Dendritic cell treated with granulocyte-macrophage colony-stimulating factor and Interleukin-4, amounts not matched to agents 40 ng/mL and 50 ng/mL, for 4 days (primary cell): ENCODE measurements at regions not wholly inside any gene's neighbourhood (a gene's known extent, or its start where the extent isn't known, plus 50 kb on each side); places are given as distances from the start of the nearest gene placed in this dataset.

Experiments used
- H3K27ac Mint-ChIP-seq: one replicate; pipeline ENCODE4 v1.8.0; 2022; ENCODE audit warnings: mild to moderate bottlenecking, mixed read lengths
- H3K27me3 Mint-ChIP-seq: one replicate; pipeline ENCODE4 v1.8.0; 2022; ENCODE audit warnings: mild to moderate bottlenecking, mixed read lengths
- H3K36me3 Mint-ChIP-seq: one replicate; pipeline ENCODE4 v1.8.0; 2022; ENCODE audit warnings: low read depth, mixed read lengths
- H3K4me1 Mint-ChIP-seq: one replicate; pipeline ENCODE4 v1.8.0; 2022; ENCODE audit warnings: low read depth, mixed read lengths
- H3K4me3 Mint-ChIP-seq: one replicate; pipeline ENCODE4 v1.8.0; 2022; ENCODE audit warnings: mild to moderate bottlenecking, moderate library complexity, mixed read lengths
- H3K9me3 Mint-ChIP-seq: one replicate; pipeline ENCODE4 v1.8.0; 2022; ENCODE audit warnings: mixed read lengths
- intact Hi-C: fragments of 100-400 bp; cut with micrococcal nuclease; formaldehyde crosslinking; loops from one replicate; pipeline ENCODE4 v1.15.0; 2022

DNA sequence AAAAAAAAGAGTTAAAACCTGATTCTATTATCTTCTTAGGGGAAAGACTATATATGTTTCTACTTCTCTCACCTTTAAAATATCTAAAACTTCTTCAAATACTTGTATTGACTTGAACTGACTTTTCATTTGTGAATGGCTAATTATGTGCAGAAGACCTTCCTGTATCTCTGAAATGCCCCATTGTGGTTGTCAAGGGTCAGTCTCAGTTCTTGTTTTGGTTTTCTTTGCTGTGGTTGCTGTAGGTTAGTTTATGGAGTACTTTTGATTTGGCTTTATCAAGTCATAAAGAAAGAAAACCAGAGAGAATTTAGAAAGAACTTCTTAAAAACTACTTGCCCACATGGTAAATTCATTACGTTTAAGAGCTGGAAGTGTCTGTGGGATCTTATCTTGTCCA is 345.3 kb upstream of the POU1F1 start:
- Mint-ChIP-seq H3K4me3 (no peak overlapping the region), H3K9me3 (peaks cover 5% of the 10 kb centered on the region), H3K27me3 (no peaks in the 10 kb centered on the region), H3K27ac (no peak overlapping the region), H3K36me3 (no peaks in the 10 kb centered on the region), H3K4me1 (no peaks in the 10 kb centered on the region)
- intact Hi-C loops = no loop called here

DNA sequence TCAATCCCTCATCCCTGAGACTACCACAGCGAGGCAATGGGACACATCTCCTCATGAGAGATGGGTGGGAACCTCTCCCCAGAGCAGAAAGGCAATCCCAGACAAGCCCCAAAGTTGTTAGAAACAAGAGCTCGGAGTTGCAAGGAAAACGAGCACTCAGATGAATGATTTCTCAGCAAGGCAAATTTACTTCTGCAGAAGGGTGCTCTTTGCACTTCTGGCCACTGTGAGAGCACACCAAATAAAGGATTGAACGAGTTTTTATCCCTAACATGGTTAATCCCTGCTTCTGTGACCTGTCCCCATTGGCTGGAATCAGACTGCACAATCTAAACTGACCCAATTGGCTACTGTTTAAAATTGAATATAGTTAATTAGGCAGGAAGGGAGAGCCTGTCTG is 339.1 kb upstream of the POU1F1 start:
- intact Hi-C loops = no loop called here
- peaks cover 51% of the 10 kb centered on the region for H3K9me3 Mint-ChIP-seq
- no peak overlapping the region for H3K27ac Mint-ChIP-seq

DNA sequence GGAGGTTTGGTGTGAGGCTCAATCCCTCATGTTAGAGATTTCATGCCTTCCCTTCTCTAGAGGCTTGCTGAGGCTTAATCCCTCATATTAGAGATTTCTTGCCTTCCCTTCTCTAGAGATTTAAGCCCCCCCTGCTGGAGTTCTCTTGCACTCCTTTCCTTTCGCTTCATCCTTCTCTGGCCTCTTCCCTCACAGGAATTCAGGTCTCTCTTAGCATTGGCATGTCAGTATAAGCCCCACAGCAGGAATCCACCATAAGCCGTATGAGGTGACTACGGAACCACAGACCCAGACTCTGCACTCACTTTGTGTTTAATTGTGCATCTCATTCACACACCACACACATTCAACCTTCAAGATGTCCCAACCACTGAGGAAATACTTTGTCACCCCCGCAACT is 338.6 kb upstream of the POU1F1 start:
- Mint-ChIP-seq H3K4me1 (no peaks in the 10 kb centered on the region), H3K36me3 (no peaks in the 10 kb centered on the region), H3K9me3 (peaks cover 51% of the 10 kb centered on the region), H3K27me3 (no peaks in the 10 kb centered on the region), H3K4me3 (no peak overlapping the region), H3K27ac (no peak overlapping the region)
- intact Hi-C loops = no loop called here

More for the DNA sequence above, 339.1 kb upstream of the POU1F1 start:
- Mint-ChIP-seq H3K4me1 (no peaks in the 10 kb centered on the region), H3K27me3 (no peaks in the 10 kb centered on the region), H3K36me3 (no peaks in the 10 kb centered on the region), H3K4me3 (no peak overlapping the region)

DNA sequence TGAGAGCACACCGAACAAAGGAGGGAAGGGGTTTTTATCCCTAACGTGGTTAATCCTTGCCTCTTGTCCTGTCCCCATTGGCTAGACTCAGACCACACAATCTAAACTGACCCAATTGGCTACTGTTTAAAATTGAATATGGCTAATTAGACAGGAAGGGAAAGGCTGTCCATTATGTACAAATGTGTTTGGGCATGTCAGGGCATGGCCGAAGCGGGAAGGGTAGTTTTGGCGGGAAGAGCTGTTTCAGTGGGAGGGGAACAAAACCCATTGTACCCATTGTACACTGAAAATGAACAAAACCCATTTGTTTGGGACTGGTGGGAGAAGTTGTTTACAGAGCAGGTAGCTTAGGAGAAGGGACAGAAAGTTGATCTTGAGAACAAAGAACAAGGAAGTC is 330.9 kb upstream of the POU1F1 start:
- Mint-ChIP-seq H3K27me3 (no peaks in the 10 kb centered on the region), H3K36me3 (no peaks in the 10 kb centered on the region), H3K9me3 (peaks cover 41% of the 10 kb centered on the region), H3K4me3 (no peak overlapping the region), H3K4me1 (no peaks in the 10 kb centered on the region), H3K27ac (no peak overlapping the region)
- intact Hi-C loops = no loop called here

DNA sequence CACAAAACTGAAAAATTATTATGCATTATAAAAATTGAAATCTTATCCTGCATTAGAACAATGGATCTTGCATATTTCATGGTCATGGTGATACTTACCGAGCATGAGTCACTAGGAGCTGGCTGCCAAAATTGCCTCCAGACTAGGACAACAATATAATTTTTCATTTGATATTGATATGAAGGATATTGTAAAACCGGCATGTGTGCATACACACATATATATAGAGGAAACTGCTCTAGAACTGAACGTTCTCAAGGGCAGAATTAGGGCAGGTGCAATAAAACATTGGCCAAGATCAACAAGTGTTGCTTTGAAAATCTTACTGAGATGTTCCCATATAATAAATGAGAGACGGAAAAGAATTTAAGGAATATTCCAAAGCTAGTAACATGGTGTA is 319.4 kb upstream of the POU1F1 start:
- no peaks in the 10 kb centered on the region for H3K4me1 Mint-ChIP-seq
- intact Hi-C loops = no loop called here
- H3K9me3 Mint-ChIP-seq = peaks cover 16% of the 10 kb centered on the region
- H3K4me3 Mint-ChIP-seq = no peak overlapping the region
- H3K27ac Mint-ChIP-seq = no peak overlapping the region
- H3K36me3 Mint-ChIP-seq = no peaks in the 10 kb centered on the region
- no peaks in the 10 kb centered on the region for H3K27me3 Mint-ChIP-seq

DNA sequence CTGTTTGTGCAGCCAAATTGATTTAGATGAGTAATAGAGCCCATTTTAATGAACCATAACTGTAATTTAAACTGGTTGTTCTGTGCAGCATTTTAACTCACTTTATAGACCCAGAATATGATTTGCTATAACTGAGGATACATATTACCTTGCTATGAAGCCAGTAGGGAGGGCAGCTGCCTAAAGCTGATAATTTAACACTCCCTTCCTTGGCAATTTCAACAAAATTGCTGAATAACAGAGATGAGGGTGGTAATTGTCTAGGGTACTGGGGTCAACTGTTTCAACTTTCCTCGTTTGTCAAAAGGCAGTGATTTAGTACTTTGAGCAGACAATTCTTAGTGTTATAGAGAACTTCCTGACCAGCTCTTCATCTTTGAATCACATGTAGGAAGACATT is 304.9 kb upstream of the POU1F1 start:
- intact Hi-C loops = no loop called here
- Mint-ChIP-seq H3K27me3 (no peaks in the 10 kb centered on the region), H3K36me3 (no peaks in the 10 kb centered on the region), H3K27ac (no peak overlapping the region), H3K9me3 (no peaks in the 10 kb centered on the region), H3K4me3 (no peak overlapping the region), H3K4me1 (peaks cover 9% of the 10 kb centered on the region)

DNA sequence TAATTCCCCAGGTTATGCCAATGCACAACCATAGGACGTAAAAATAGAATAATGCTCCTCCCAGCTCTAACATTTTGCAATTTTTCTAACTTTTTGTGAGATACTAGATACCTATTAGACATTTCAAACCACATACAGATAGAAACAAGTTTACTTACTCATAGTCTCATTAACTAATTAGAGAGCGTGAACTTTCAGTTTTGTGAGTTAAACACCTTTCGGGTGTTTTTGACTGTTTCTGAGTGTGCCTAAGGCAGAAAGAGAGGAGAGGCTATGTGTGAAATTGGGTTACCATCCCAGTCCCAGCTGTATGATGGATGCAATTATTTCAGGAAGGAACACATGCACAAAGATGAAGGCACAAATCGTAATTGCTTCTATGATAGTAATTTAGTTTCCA is 300.4 kb upstream of the POU1F1 start:
- no peak overlapping the region for H3K4me3 Mint-ChIP-seq
- H3K36me3 Mint-ChIP-seq = no peaks in the 10 kb centered on the region
- intact Hi-C loops = no loop called here
- no peaks in the 10 kb centered on the region for H3K4me1 Mint-ChIP-seq
- no peaks in the 10 kb centered on the region for H3K27me3 Mint-ChIP-seq
- no peak overlapping the region for H3K27ac Mint-ChIP-seq
- H3K9me3 Mint-ChIP-seq = no peaks in the 10 kb centered on the region

DNA sequence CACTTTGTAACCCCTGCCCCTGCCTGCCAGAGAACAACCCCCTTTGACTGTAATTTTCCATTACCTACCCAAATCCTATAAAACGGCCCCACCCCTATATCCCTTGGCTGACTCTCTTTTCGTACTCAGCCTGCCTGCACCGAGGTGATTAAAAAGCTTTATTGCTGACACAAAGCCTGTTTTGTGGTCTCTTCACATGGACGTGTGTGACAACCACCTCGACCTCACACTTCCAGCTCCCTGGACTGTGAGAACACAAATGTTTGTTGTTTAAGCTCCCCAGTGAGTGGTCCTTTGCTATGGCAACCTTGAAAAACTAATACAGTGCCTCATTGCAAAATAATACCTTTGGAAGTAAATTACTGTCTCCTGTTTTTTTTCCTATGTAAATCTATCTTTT is 299.2 kb upstream of the POU1F1 start:
- no peaks in the 10 kb centered on the region for H3K4me1 Mint-ChIP-seq
- H3K4me3 Mint-ChIP-seq = no peak overlapping the region
- no peaks in the 10 kb centered on the region for H3K9me3 Mint-ChIP-seq
- H3K27me3 Mint-ChIP-seq = no peaks in the 10 kb centered on the region
- H3K27ac Mint-ChIP-seq = no peak overlapping the region
- H3K36me3 Mint-ChIP-seq = no peaks in the 10 kb centered on the region
- intact Hi-C loops = no loop called here

DNA sequence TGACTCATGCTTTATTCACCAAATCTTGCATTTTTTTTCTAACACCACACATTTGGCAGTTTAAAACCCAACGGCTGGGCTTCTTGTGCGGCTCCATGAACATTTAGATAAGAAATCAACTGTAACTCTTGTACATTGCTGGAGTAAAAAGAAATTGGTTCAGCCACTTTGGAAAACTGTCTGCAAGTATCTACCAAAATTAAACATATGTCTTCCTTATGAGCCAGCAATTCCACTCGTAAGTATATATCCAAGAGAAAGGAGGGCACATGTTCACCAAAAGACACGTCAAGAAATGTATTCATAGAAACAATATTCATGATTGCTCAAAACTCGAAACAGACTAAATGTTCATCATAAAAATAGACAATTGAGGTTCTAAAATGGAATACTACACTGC is 291.9 kb upstream of the POU1F1 start:
- no peak overlapping the region for H3K4me3 Mint-ChIP-seq
- H3K27me3 Mint-ChIP-seq = no peaks in the 10 kb centered on the region
- no peak overlapping the region for H3K27ac Mint-ChIP-seq
- no peaks in the 10 kb centered on the region for H3K4me1 Mint-ChIP-seq
- H3K9me3 Mint-ChIP-seq = no peaks in the 10 kb centered on the region
- no peaks in the 10 kb centered on the region for H3K36me3 Mint-ChIP-seq
- intact Hi-C loops = no loop called here

DNA sequence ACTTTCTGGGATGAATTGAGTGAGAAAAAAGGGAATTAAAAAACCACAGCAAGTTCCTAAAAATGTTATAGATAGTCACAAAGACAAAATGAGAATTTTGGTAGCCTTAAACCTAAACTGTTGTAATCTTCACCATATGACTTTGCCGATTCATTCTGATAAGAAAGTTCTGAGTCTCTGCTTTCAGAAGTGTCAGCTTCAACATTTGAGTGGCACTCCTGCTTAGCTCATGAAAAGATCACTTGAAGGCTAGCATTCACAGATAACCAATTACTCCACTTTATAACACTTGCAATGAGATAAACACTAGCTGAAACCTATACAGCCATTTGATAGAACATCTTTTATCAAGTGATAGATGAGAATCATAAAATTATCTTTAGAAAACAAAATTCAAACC is 288.1 kb upstream of the POU1F1 start:
- H3K27ac Mint-ChIP-seq = no peak overlapping the region
- H3K4me3 Mint-ChIP-seq = no peak overlapping the region
- H3K27me3 Mint-ChIP-seq = no peaks in the 10 kb centered on the region
- no peaks in the 10 kb centered on the region for H3K9me3 Mint-ChIP-seq
- no peaks in the 10 kb centered on the region for H3K4me1 Mint-ChIP-seq
- H3K36me3 Mint-ChIP-seq = no peaks in the 10 kb centered on the region
- intact Hi-C loops = no loop called here

DNA sequence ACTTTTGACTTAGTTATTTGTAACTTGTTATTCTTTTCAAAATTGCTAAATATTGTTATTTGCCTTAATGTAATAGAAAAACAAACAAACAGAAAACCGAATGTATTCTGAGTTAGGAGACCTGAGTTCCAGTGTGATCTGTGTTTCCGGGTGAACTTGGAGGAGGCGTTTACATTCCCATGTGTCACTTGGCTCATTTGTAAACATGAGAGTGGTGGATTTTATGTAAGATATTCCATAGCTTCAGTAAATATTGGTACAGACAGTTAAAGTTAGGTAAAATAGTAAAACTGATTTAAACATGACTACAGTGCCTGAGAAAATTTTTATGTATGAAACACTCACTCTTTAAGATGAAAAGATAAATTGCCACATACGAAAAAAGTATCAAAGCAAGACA is 287.3 kb upstream of the POU1F1 start:
- H3K4me3 Mint-ChIP-seq = no peak overlapping the region
- H3K9me3 Mint-ChIP-seq = no peaks in the 10 kb centered on the region
- no peaks in the 10 kb centered on the region for H3K4me1 Mint-ChIP-seq
- no peaks in the 10 kb centered on the region for H3K27me3 Mint-ChIP-seq
- intact Hi-C loops = no loop called here
- H3K36me3 Mint-ChIP-seq = no peaks in the 10 kb centered on the region
- H3K27ac Mint-ChIP-seq = no peak overlapping the region

DNA sequence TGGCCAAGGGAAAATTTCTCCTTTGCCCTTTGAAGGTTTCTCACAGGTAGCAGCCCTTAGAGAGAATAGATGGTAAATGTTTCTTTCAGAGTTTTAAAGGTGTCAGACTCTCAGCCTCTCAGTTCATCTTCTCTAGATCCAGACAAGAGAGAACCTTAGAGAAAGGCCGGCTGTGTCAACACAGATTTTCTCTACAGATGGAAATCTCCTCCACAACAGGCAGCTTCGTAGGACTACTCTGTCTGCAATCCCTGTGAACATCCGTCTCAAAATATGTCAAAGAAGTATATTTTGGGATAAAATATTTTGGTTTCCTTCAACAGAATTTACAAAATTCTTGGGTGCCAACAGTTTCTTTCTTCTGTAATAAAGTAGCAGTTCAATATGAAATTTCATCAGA is 282.1 kb upstream of the POU1F1 start:
- no peak overlapping the region for H3K27ac Mint-ChIP-seq
- no peaks in the 10 kb centered on the region for H3K9me3 Mint-ChIP-seq
- no peaks in the 10 kb centered on the region for H3K4me1 Mint-ChIP-seq
- no peak overlapping the region for H3K4me3 Mint-ChIP-seq
- intact Hi-C loops = no loop called here
- no peaks in the 10 kb centered on the region for H3K27me3 Mint-ChIP-seq
- no peaks in the 10 kb centered on the region for H3K36me3 Mint-ChIP-seq

DNA sequence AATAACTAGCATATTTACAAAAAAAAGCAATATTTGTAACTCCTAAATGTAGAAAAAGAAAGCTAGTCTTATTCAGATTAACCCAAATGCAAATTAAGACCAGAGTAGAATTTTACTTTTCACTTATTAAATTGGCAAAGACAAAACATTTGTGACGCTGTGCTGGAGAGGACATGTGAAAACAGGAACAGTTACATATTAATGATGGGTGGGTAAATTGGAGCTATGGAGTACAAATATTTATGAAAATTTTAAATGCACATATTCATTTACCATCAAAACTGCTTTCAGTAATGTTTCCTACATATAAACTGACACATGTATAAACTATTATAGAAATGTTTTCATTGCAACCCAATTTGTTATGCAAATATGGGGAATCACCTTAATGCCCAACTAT is 278.9 kb upstream of the POU1F1 start:
- Mint-ChIP-seq H3K27ac (no peak overlapping the region), H3K36me3 (no peaks in the 10 kb centered on the region), H3K27me3 (no peaks in the 10 kb centered on the region), H3K4me1 (no peaks in the 10 kb centered on the region), H3K4me3 (no peak overlapping the region), H3K9me3 (no peaks in the 10 kb centered on the region)
- intact Hi-C loops = no loop called here

DNA sequence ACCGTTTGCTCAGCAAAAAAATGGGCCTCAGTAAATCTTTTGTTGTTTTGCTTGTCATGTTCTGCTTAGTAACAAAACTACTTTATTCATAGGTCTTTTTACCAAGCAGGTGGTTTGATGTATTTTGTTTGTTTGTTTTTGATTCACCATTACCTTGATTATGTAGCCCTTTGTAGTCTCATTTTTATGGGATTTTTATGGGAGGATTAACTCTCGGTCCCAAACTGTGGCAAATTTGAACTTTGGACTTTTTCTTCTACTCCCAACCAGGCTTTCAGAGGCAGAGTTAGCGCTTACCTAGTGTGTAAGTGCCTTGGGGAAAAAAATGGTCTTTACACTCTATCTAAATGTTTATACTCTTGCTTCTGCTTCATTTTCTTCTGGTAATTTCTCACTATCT is 276.7 kb upstream of the POU1F1 start:
- H3K36me3 Mint-ChIP-seq = no peaks in the 10 kb centered on the region
- H3K4me1 Mint-ChIP-seq = no peaks in the 10 kb centered on the region
- intact Hi-C loops = no loop called here
- H3K27me3 Mint-ChIP-seq = no peaks in the 10 kb centered on the region
- no peaks in the 10 kb centered on the region for H3K9me3 Mint-ChIP-seq
- H3K27ac Mint-ChIP-seq = no peak overlapping the region
- no peak overlapping the region for H3K4me3 Mint-ChIP-seq

DNA sequence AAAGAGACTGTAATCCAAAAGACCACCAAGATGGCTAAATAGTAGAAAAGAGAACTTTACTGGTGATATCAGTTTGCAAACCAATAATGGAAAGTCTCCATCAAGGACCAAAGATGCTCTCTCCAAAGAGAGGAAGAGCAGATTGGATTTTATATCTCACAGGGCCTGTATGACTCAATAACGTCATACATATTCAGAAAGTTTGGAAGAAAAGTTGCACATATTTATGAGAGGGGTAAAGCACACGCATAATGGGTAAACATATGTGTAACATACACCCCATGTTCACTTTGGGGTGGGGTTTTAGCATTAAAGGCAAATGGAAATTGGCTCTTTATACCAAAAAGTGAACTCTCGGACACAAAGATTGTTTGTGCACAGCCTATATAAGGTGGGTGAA is 274.5 kb upstream of the POU1F1 start:
- H3K27ac Mint-ChIP-seq = no peak overlapping the region
- intact Hi-C loops = no loop called here
- H3K9me3 Mint-ChIP-seq = no peaks in the 10 kb centered on the region
- H3K4me3 Mint-ChIP-seq = no peak overlapping the region
- H3K27me3 Mint-ChIP-seq = no peaks in the 10 kb centered on the region
- no peaks in the 10 kb centered on the region for H3K36me3 Mint-ChIP-seq
- H3K4me1 Mint-ChIP-seq = no peaks in the 10 kb centered on the region

DNA sequence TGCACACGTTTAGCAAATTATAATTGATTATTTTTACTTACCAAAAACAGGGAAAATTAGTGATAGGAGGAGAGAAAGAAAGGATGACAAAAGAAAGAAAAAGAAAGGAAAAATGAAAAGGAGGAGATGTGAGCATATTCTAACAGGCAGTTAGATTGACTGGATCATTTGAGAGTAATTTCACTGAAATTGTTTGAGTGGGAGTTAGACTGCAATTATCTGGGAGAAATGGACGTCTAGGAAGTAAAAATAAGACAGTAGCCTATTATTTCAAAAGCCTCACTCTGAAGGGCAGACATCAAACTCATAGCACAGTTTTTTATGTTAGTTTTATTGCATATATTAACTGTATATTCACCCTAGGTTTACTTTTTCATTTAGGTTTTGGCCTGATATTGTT is 272.8 kb upstream of the POU1F1 start:
- H3K27ac Mint-ChIP-seq = no peak overlapping the region
- no peaks in the 10 kb centered on the region for H3K9me3 Mint-ChIP-seq
- no peaks in the 10 kb centered on the region for H3K27me3 Mint-ChIP-seq
- intact Hi-C loops = no loop called here
- no peaks in the 10 kb centered on the region for H3K36me3 Mint-ChIP-seq
- H3K4me3 Mint-ChIP-seq = no peak overlapping the region
- H3K4me1 Mint-ChIP-seq = no peaks in the 10 kb centered on the region
